ENCODE measurements at regions not wholly inside any gene's neighbourhood (a gene's known extent, or its start where the extent isn't known, plus 50 kb on each side); places are given as distances from the start of the nearest gene placed in this dataset.
A peak's percentile ranks its signal among the peaks of the same experiment; 100 is the strongest.

DNA sequence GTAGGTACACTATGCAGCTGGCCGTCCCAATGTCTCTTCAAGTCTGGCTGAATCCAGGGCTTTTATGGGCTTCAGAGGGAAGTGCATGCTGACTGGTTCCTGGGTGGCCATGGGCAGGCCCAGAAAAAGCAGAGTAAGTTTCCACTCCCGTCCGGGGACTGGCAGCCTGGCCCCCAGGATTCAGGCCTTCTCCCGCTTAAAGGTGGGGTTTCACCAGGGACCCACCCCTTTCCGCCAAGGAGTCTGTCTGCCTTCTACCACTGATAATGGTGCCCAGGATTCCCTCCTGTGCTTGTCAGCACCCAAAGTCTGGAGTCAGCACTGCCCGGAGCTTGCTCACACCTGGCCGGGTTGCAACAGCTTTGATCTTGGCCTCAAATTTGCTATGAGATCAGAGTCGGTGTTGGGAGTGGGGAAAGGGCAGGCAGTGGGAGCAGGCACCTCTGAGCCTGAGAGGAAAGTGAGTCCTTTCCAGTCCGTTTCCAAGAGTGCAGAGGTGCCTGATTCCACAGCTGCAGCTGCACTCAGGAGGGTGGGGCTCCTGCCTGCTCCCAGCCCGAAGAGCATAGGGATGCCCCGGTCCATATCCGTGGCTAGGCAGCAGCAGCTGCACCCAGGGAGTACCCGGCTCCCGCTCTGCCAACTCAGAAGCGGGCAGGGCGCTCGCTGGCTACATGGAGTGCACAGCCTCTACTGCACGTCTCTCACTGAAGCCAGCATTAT is 1344.3 kb upstream of the ADGRL3 start:
- intact Hi-C loops (cut with DNase I): no loop called here
- ATAC-seq (peak in 1 of 4 donors; percentile 27), DNase-seq (peak in 1 of 3 donors; percentile 31)
- WGBS (ENCODE audit: insufficient coverage, low coverage, low lambda C conversion rate, missing lambda C conversion rate): 94% methylated on average over 9 of the region's 18 CpGs
- Histone ChIP-seq H3K4me1 (no peaks in the 10 kb centered on the region), H3K27ac (no peak overlapping the region), H3K36me3 (no peaks in the 10 kb centered on the region), H3K27me3 (no peaks in the 10 kb centered on the region), H3K4me3 (no peak overlapping the region), H3K9me3 (no peaks in the 10 kb centered on the region)
- TF ChIP-seq CTCF (IDR thresholded peaks at IDR 0.05) (no peak), POLR2A (IDR thresholded peaks at IDR 0.05) (no peak)

DNA sequence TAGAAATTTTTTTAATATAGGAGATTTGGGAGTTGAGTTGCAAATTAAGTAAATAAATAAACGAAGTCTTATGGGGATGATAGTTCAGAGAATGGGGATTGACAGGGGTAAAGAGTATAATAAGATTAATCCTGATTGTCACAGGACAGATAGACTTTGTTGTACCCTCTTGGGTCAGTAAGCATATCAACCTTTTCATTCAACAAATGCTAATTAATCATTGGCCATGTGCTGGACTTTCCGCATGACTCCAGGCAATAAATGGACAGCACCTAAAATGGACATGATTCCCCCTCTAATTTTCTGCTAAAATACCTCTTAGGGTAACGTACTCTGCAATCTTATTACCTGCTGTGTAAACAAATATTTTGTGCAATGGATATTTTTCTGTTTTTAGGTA is 1331.1 kb upstream of the ADGRL3 start:
- Histone ChIP-seq H3K36me3 (no peaks in the 10 kb centered on the region), H3K4me3 (no peak overlapping the region), H3K27ac (no peak overlapping the region), H3K9me3 (no peaks in the 10 kb centered on the region), H3K4me1 (no peaks in the 10 kb centered on the region), H3K27me3 (no peaks in the 10 kb centered on the region)
- ATAC-seq: no peak
- TF ChIP-seq CTCF (IDR thresholded peaks at IDR 0.05) (no peak), POLR2A (IDR thresholded peaks at IDR 0.05) (no peak)
- DNase-seq: no peak
- 57% methylated on average over 3 of the region's 3 CpGs for WGBS (ENCODE audit: insufficient coverage, low coverage, low lambda C conversion rate, missing lambda C conversion rate)
- intact Hi-C loops (cut with DNase I): no loop called here

GRCh38 chr4:59869559-59869958 is 1330.6 kb upstream of the ADGRL3 start:
- no peaks in the 10 kb centered on the region for H3K4me1 ChIP-seq
- DNase-seq: no peak
- no peaks in the 10 kb centered on the region for H3K9me3 ChIP-seq
- TF ChIP-seq CTCF (IDR thresholded peaks at IDR 0.05) (no peak), POLR2A (IDR thresholded peaks at IDR 0.05) (no peak)
- WGBS (ENCODE audit: insufficient coverage, low coverage, low lambda C conversion rate, missing lambda C conversion rate): 73% methylated on average over 3 of the region's 3 CpGs
- no peaks in the 10 kb centered on the region for H3K36me3 ChIP-seq
- intact Hi-C loops (cut with DNase I): no loop called here
- H3K27me3 ChIP-seq: no peaks in the 10 kb centered on the region
- no peak for ATAC-seq
- no peak overlapping the region for H3K27ac ChIP-seq
- H3K4me3 ChIP-seq: no peak overlapping the region

- intact Hi-C loops (cut with DNase I): no loop called here
These were observed 1318.5 kb upstream of the ADGRL3 start for GRCh38 chr4:59881632-59882031.

More at GRCh38 chr4:59881632-59882031, 1318.5 kb upstream of the ADGRL3 start:
- H3K27me3 ChIP-seq: no peaks in the 10 kb centered on the region
- TF ChIP-seq POLR2A (IDR thresholded peaks at IDR 0.05): no peak
- TF ChIP-seq CTCF (IDR thresholded peaks at IDR 0.05): no peak
- peaks cover 0 to 9% (median 3%) of the 10 kb centered on the region in 4 donors for H3K4me1 ChIP-seq
- no peak overlapping the region for H3K27ac ChIP-seq
- H3K9me3 ChIP-seq: no peaks in the 10 kb centered on the region
- DNase-seq (no peak), ATAC-seq (peak; percentile 90 to 97 (median 92))
- H3K4me3 ChIP-seq: no peak overlapping the region
- H3K36me3 ChIP-seq: no peaks in the 10 kb centered on the region

All from right lobe of liver (tissue), 6 donors.